Right cardiac atrium (tissue), 5 donors: ENCODE measurements at regions not wholly inside any gene's neighbourhood (a gene's known extent, or its start where the extent isn't known, plus 50 kb on each side); places are given as distances from the start of the nearest gene placed in this dataset.

ENCODE experiments used
- ATAC-seq, 2 donors: fragments of 200-7000 bp; cut with Tn5 transposase; one replicate each; pipeline versions ENCODE4 v1.8.0 to v1.9.1; 2020; ENCODE audit warnings: moderate library complexity in 2 of 2, mild to moderate bottlenecking in 1 of 2
- DNase-seq, 3 donors: peaks; one replicate each; pipeline ENCODE4 v3.0.0-alpha.2; 2020
- H3K27ac ChIP-seq: one replicate; pipeline ENCODE4 v1.5.1; 2013; ENCODE audit warnings: mild to moderate bottlenecking, low read length, control low read depth, moderate library complexity
- H3K27me3 ChIP-seq: one replicate; pipeline ENCODE4 v1.6.1; 2013; ENCODE audit not compliant: control insufficient read depth, insufficient read depth
- H3K4me1 ChIP-seq: one replicate; pipeline ENCODE4 v1.6.1; 2013; ENCODE audit warnings: low read length; ENCODE audit not compliant: control insufficient read depth, insufficient read depth
- H3K4me3 ChIP-seq: one replicate; pipeline ENCODE4 v1.5.1; 2013; ENCODE audit warnings: low read length, control low read depth
- H3K9me3 ChIP-seq: one replicate; pipeline ENCODE4 v1.6.1; 2013; ENCODE audit warnings: low read length; ENCODE audit not compliant: control insufficient read depth
- WGBS: extraction: QIAGEN DNeasy Blood & Tissue Kit; methylation state at CpG from one replicate; pipeline ENCODE4 v1.1.7; 2013; 5-methylcytosine and 5-hydroxymethylcytosine counted together
- intact Hi-C, 4 donors: fragments of 100-400 bp; cut with DNase I; formaldehyde crosslinking; loops; one replicate each; pipeline versions ENCODE4 v1.11.0 to v1.14.0; 2022 to 2023
- donor health status: healthy with polysubstance abuse.
- donor health status: DM: no; HTN: yes; CAD: no.
- donor health status: DM: no; HTN: no; CAD: no.
- donor health status: DM: no; HTN: yes; CAD: no; lungs with severe emphysema.
- donor health status: DM: yes; HTN: yes; CAD: no.

- intact Hi-C loops = no loop called here
- ATAC-seq (no peak), DNase-seq (no peak)
- WGBS = 80% methylated on average over 8 of the region's 8 CpGs
- Histone ChIP-seq H3K9me3 (no peaks in the 10 kb centered on the region), H3K27me3 (no peaks in the 10 kb centered on the region), H3K4me1 (peaks cover 5% of the 10 kb centered on the region), H3K4me3 (no peak overlapping the region), H3K27ac (no peak overlapping the region)
Observed at GRCh38 chr13:110027470-110028240, 241.3 kb upstream of the IRS2 start.

- intact Hi-C loops = no loop called here
- H3K27ac ChIP-seq = no peak overlapping the region
- no peak for ATAC-seq
- no peaks in the 10 kb centered on the region for H3K27me3 ChIP-seq
- WGBS = 0% methylated on average over 1 of the region's 1 CpG
- H3K9me3 ChIP-seq = no peaks in the 10 kb centered on the region
- H3K4me1 ChIP-seq = peaks cover 5% of the 10 kb centered on the region
- DNase-seq = no peak
- no peak overlapping the region for H3K4me3 ChIP-seq
Observed at GRCh38 chr13:110024645-110024980, 238.2 kb upstream of the IRS2 start.

DNA sequence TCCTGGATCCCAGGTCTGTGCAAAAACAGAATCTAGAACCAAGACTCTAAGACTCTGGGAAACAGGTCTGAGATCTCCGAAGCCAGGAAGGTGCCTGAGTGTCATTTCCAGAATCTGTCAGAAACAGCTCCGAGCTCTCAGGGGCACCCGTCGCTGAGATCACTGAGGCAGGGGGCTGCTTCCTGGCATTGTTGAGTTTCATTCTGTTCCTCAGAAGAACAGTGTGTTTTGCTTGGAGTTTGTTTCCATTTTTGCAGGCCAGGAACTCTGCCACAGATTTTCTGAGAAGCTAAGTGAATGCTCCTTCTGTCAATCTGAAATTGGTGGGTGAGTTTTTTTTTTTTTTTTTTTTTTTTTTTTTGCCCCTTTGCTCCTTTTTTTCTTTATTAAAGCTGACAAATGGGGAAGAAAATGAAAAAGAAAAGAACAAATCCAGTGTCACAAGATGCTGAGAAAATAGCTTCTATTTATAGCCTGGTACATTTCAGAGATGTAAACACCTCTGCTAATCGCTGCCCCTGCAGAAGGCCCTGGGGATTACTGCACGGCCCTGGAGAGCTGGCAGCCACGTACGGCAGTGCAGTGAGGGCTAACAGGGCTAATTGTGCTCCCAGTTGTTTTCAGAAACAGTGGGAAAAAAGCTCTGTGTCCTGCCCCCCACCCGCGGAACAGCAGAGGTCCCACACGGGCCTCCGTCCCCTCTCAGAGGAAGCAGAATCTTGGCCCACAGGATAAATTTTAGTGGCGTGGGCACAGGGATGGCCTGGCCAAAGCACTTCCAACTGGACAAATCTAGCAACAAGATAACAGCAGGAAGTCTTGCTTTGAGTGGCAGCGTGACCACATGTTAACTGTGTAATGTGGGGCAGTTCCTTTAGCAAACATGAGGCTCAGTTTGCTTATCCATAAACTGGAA is 237.6 kb upstream of the IRS2 start:
- DNase-seq (peak; percentile 24 to 80 (median 75)), ATAC-seq (peak; percentile 90 to 94)
- WGBS = 17% methylated on average over 14 of the region's 14 CpGs
- H3K27ac ChIP-seq = peak overlapping the region; percentile 57
- H3K27me3 ChIP-seq = no peaks in the 10 kb centered on the region
- intact Hi-C loops = no loop called here
- H3K4me1 ChIP-seq = peaks cover 5% of the 10 kb centered on the region
- no peaks in the 10 kb centered on the region for H3K9me3 ChIP-seq
- H3K4me3 ChIP-seq = no peak overlapping the region

DNA sequence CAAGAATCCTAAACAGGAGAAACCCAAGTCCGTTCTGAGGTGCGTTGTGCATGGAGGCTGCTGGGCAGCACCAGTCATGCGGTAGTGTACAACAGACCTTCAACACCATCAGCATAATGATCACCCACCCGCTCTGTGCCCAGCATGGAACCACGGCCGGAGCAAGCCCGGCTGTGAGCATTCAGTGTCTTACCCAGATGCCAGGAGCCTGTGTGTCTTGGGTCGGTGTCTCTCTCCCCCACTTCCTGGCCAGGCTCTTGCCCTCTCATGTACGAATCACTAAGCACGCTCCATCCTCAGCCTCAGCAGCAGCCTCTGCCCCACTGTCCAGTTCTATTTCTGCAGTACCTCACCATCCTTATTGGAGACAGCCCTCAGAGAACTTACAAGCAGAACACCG is 231.6 kb upstream of the IRS2 start:
- H3K9me3 ChIP-seq = no peaks in the 10 kb centered on the region
- H3K4me3 ChIP-seq = no peak overlapping the region
- no peak for ATAC-seq
- 85% methylated on average over 11 of the region's 11 CpGs for WGBS
- H3K27ac ChIP-seq = no peak overlapping the region
- intact Hi-C loops = no loop called here
- no peaks in the 10 kb centered on the region for H3K27me3 ChIP-seq
- no peak for DNase-seq
- H3K4me1 ChIP-seq = no peaks in the 10 kb centered on the region

GRCh38 chr13:110017379-110017778 is 231.0 kb upstream of the IRS2 start:
- intact Hi-C loops = no loop called here
- H3K4me1 ChIP-seq = no peaks in the 10 kb centered on the region
- H3K4me3 ChIP-seq = no peak overlapping the region
- H3K27me3 ChIP-seq = no peaks in the 10 kb centered on the region
- DNase-seq (no peak), ATAC-seq (no peak)
- 52% methylated on average over 7 of the region's 7 CpGs for WGBS
- no peak overlapping the region for H3K27ac ChIP-seq
- no peaks in the 10 kb centered on the region for H3K9me3 ChIP-seq

- intact Hi-C loops = no loop called here
- ATAC-seq (no peak), DNase-seq (no peak)
- WGBS = 74% methylated on average over 6 of the region's 6 CpGs
- Histone ChIP-seq H3K4me3 (no peak overlapping the region), H3K27ac (no peak overlapping the region), H3K9me3 (no peaks in the 10 kb centered on the region), H3K4me1 (peaks cover 3% of the 10 kb centered on the region), H3K27me3 (no peaks in the 10 kb centered on the region)
Observed at GRCh38 chr13:110015253-110015652, 228.9 kb upstream of the IRS2 start.

GRCh38 chr13:110014719-110015118 is 228.3 kb upstream of the IRS2 start:
- no peak for ATAC-seq
- no peak for DNase-seq
- Histone ChIP-seq H3K4me3 (no peak overlapping the region), H3K27ac (no peak overlapping the region), H3K9me3 (no peaks in the 10 kb centered on the region), H3K27me3 (no peaks in the 10 kb centered on the region), H3K4me1 (peaks cover 3% of the 10 kb centered on the region)
- intact Hi-C loops = no loop called here
- WGBS = 74% methylated on average over 4 of the region's 4 CpGs

GRCh38 chr13:110012102-110012739 is 225.8 kb upstream of the IRS2 start:
- WGBS = 60% methylated on average over 2 of the region's 2 CpGs
- peaks cover 3% of the 10 kb centered on the region for H3K4me1 ChIP-seq
- no peak for DNase-seq
- H3K27ac ChIP-seq = no peak overlapping the region
- no peak overlapping the region for H3K4me3 ChIP-seq
- H3K27me3 ChIP-seq = no peaks in the 10 kb centered on the region
- intact Hi-C loops = no loop called here
- no peak for ATAC-seq
- H3K9me3 ChIP-seq = no peaks in the 10 kb centered on the region

DNA sequence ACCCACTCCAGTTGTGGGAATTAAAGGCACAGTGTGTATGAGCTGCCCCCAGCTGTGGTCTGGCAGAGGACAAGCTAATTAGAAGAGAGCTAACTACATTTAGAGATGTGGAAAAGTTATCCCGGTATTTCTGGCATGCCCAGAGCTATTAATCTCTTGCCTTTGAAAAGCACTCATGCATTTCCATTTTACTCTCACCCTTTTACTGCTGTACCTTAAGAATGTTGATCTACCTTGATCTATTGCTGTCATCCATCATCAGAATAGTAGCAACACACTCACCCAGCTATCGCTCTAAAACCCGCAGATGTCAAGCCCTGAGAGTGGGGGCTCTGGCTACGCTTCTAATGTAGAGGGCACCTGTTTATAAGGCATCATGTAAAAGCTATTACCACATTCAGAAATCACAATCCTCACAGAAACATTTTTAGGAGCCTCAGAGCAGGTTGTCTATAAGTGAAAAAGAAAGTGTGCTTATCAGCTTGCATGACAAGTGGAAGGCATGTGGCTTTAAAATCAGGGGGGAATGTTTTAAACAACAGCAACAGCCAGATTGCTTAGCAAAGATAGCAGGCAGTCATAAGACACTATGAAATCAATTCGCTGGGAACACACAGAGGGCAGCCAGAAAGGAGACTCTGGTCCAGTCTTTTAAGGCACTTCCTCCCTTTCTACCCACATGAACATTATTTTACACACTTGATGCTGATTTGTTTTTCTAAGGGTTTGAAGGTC is 224.2 kb upstream of the IRS2 start:
- ATAC-seq = no peak
- peaks cover 3% of the 10 kb centered on the region for H3K4me1 ChIP-seq
- intact Hi-C loops = no loop called here
- WGBS = 57% methylated on average over 5 of the region's 5 CpGs
- DNase-seq = no peak
- peak overlapping the region; percentile 29 for H3K27ac ChIP-seq
- H3K27me3 ChIP-seq = no peaks in the 10 kb centered on the region
- no peaks in the 10 kb centered on the region for H3K9me3 ChIP-seq
- no peak overlapping the region for H3K4me3 ChIP-seq

GRCh38 chr13:110008816-110009215 is 222.4 kb upstream of the IRS2 start:
- intact Hi-C loops = no loop called here
- DNase-seq = no peak
- WGBS = 75% methylated on average over 3 of the region's 3 CpGs
- no peak for ATAC-seq
- Histone ChIP-seq H3K9me3 (no peaks in the 10 kb centered on the region), H3K27me3 (no peaks in the 10 kb centered on the region), H3K4me1 (peaks cover 3% of the 10 kb centered on the region), H3K27ac (no peak overlapping the region), H3K4me3 (no peak overlapping the region)
